GM21825 (cell line): ENCODE measurements at regions not wholly inside any gene's neighbourhood (a gene's known extent, or its start where the extent isn't known, plus 50 kb on each side); places are given as distances from the start of the nearest gene placed in this dataset.
"Not testable (repeated sequence)": the region's sequence is repeated elsewhere in the genome, so short reads cannot be mapped to it uniquely, and the experiment has no call there.

ENCODE experiments used
- ATAC-seq: cut with Tn5 transposase; IDR thresholded peaks from one replicate; pipeline ENCODE4 v1.9.1; 2021; ENCODE audit warnings: mild to moderate bottlenecking, moderate library complexity; ENCODE audit not compliant: unreplicated experiment

DNA sequence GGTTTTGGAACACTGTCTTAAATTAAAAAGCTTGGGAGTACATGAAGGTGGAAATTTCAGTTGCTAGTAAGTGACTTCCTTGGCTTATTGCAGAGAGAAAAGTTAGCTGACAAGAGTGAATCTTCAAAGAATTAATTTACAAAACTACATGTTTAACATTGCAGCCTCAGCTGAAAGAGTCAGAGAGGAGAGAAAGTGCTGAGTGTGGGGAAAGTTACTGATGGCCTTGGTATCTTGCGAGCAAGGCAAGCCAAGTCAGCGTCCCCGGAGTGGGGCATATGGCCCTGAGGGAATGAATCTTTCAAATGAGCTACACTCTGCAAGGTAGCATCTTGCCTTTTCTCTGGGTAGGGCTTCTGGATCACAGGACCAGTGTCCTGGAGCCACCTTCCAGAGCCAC is 131.3 kb downstream of the LPIN1 start:
- ATAC-seq = no peak

- ATAC-seq = not testable (repeated sequence)
These were observed 138.8 kb downstream of the LPIN1 start for GRCh38 chr2:11885253-11885652.

DNA sequence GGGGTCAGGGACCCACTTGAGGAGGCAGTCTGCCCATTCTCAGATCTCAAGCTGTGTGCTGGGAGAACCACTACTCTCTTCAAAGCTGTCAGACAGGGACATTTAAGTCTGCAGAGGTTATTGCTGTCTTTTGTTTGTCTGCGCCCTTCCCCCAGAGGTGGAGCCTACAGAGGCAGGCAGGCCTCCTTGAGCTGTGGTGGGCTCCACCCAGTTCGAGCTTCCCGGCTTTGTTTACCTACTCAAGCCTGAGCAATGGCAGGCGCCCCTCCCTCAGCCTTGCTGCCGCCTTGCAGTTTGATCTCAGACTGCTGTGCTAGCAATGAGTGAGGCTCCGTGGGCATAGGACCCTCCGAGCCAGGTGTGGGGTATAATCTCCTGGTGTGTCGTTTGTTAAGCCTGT is 140.5 kb downstream of the LPIN1 start:
- ATAC-seq = not testable (repeated sequence)

- ATAC-seq = no peak
These were observed 142.8 kb downstream of the LPIN1 start for GRCh38 chr2:11889101-11889850.

DNA sequence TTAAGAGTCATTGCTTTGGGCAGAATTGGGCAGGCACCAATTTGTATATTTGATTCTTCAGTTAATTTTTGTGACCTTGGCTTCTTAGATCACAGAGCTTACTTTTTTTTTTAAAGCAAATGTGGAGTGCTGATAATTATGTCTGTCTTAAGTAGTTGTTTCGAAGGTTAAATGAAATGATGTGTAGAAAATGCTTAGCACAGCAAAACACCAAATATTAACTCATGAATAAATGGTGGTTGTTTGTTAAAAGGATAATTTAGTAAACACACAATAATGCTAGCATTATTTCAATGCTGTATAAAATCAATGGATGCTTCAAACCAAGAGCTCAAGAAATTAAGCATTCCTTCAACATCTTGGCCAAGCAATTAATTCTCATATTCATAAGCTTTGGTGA is 143.4 kb downstream of the LPIN1 start:
- no peak for ATAC-seq

DNA sequence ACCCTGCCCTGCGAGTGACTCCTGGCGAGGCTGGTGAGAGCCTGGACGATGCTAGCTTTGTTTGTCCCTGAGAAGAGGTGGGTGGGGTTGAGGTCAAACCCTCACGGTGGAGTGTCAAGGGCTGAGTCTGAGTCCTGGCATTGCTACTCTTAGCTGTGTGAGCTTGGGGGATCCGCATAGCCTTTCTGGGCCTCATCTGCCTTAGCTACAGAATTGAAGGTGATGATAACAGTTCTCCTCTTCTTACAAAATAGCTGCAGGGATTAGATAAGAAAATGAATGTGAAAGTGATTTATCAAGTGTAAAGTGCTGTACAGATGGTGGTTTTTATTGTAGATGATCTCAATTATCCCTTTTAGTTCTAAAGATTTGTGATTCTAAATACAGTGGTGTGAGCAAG is 144.6 kb downstream of the LPIN1 start:
- ATAC-seq = no peak

GRCh38 chr2:11891671-11892440 is 145.4 kb downstream of the LPIN1 start:
- no peak for ATAC-seq

DNA sequence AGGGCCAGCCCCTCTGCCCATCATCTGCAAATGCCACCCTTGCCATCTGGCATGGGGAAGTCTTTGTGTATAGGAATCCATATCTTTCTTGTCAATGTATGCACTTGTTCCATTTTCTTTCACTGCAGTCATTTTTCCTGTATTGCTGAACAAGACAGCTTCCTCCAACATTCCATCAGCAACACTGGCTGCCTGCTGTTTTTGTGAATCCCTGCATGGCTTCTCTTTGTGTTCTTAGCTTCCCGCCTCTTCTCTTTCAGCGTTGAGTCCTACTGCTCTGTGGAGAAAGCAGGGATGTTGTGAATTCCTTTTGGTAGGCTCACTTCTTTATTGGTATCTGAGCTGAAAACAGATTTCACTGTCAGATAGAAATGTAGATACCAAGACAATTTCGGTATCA is 150.0 kb downstream of the LPIN1 start:
- no peak for ATAC-seq

- no peak for ATAC-seq
These were observed 152.1 kb downstream of the LPIN1 start for GRCh38 chr2:11898576-11898975.

DNA sequence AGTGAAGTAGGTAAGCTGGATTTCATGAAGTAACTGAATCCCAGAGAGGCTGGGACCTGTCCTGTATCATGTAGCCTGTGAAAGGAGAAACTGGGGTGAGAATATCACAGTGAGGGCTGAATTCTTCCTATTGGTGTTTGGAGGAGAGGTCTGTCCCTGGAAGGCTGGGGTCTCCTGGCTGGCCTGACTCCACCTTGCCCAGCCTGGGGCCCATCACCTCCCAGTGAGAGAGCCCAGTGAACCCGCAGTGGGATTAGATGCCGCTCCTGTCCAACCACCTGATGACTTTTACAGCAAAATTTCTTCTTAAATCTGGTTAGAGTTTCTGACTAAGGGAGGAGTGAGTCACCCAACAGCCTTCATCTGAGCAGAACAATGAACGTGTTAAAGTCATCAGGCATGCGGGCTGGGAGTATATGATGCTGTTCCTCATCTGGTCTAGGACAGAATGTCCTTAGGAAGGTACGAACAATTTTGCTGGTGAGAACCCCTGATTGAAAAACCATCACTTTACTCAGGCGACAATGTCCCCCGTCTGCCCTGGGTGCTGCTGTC is 152.9 kb downstream of the LPIN1 start:
- ATAC-seq = no peak

GRCh38 chr2:11900891-11901290 is 154.5 kb downstream of the LPIN1 start:
- ATAC-seq = not testable (repeated sequence)

- no peak for ATAC-seq
These were observed 155.1 kb downstream of the LPIN1 start for GRCh38 chr2:11901351-11902069.

DNA sequence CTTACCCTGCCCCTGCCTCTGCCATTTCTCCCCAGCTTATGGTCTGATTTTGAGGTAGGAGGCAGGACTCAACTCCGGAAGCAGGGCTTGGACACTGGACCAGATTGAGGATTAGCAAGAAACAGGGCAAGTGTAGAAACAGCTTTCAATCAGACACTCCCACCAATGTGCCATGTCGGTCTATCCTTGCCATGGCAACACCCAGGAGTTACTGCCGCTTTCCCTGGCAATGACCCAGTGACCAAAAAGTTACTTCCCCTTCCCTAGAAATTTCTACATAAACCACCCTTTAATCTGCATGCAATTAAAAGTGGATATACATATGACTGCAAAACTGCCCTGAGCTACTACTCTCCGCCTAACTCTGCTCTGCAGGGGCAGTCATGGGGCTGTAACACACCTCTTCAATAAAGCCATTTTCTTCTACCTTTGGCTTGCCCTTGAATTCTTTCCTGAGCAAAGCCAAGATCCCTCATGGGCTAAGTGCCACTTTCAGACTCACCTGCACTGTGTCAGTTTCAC is 156.7 kb downstream of the LPIN1 start:
- ATAC-seq = no peak

GRCh38 chr2:11904029-11904428 is 157.6 kb downstream of the LPIN1 start:
- ATAC-seq = no peak

DNA sequence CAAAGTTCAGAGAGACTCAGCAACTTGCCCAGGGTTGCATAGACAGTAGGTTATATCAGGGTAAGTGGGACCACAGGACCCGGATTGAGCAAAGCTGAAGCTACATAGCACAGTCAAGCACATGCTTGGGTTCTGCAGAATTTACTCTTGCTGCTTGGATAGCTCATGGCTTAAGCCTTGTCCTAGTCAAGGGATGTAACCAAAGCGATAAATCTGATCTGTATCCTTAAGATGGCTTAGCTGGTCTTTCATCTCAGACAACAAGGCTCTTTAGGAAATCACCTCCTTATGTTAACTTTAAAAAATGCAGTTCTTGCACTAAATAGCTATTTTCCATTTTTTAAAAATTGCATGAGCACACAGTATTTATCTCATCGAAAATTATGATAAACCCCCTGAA is 158.5 kb downstream of the LPIN1 start:
- no peak for ATAC-seq

DNA sequence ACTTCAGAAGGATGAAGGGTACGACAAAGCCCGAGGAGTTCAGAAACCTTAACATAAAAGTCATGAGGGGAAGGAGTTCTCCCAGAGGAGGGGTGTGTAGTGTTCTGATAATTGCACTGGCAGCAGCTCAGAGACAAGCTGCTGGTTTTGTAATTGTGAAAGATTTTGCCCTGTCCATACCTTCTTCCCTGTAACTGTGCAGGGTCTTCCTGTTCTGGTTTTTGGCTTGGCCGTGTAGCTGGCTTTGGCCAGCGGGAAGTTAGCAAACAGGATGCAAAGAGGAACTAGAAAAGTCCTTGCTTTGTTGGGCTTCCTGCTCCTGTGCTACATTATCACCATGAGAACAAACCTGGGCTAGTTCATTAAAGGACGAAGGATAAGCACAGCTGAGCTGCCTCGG is 160.8 kb downstream of the LPIN1 start:
- ATAC-seq = no peak

DNA sequence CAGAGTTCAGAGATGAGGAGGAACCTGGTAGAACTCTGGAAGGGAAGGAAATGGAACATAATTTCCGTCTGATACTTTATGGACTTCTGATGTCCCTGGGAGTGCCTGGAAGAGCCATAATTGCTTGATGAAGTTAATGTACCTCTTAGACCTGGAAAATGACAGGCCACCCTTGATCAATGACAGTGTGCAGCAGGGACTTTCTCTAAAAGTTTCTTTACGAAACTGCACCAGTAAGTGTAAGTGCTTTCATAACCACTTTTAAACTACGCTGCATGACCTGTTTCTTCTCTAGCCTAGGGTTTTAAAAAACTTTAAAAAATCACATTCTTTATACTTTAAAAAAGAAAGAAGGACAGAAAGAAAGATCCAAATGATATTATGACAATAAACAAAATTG is 164.5 kb downstream of the LPIN1 start:
- ATAC-seq = no peak

- ATAC-seq = no peak
These were observed 166.5 kb downstream of the LPIN1 start for GRCh38 chr2:11912980-11913379.

DNA sequence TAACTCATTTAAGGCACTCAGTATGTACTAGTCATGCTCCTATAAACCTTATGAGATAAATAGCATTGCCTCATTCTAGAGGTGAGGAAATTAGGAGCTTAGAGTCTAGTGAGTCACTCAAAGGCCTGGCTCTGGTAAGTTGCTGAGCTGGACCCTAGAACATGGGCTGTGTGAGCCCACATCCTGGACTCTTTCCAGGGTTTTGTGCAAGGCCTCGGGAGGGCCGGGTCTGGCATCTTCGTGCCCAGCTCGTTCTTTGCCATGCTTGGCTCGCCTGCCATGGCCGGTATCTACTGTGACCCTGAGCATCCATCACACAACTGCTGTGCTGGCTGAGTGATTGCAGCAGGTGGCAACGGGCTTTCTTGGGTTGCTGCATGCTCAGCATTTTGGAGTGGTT is 168.0 kb downstream of the LPIN1 start:
- ATAC-seq = no peak

- no peak for ATAC-seq
These were observed 169.2 kb downstream of the LPIN1 start for GRCh38 chr2:11915650-11916049.

DNA sequence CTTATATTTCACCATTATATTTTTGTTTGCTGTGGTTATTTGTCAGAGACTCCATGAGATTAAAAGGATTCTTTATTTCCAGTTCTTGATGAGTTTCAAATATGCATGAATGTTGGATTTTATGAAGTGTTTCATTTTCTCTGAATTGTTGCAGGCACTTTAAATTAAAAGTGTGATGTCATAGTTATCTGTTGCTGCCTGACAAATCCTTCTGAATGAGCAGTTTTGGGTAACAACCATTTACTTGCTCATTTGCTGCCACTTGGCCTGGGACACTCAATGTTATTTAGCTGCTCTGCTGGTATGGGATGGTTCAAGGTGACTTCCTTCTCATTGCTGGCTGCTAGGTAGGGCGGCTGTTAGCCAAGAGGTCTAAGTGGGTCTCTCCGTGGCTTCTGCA is 173.5 kb downstream of the LPIN1 start:
- no peak for ATAC-seq
